ENCODE measurements at regions not wholly inside any gene's neighbourhood (a gene's known extent, or its start where the extent isn't known, plus 50 kb on each side); places are given as distances from the start of the nearest gene placed in this dataset.

- no peak for TF ChIP-seq TAF1 (IDR thresholded peaks at IDR 0.05; ENCODE audit: low read depth)
- TF ChIP-seq SMC3 (conservative IDR thresholded peaks at IDR 0.05; ENCODE audit: poor library complexity), result no peak
Measured at GRCh38 chr7:98528079-98528478, 89.0 kb upstream of the NPTX2 start.
